Sigmoid colon (tissue), 6 donors: ENCODE measurements at regions not wholly inside any gene's neighbourhood (a gene's known extent, or its start where the extent isn't known, plus 50 kb on each side); places are given as distances from the start of the nearest gene placed in this dataset.
"Not testable (repeated sequence)": the region's sequence is repeated elsewhere in the genome, so short reads cannot be mapped to it uniquely, and the experiment has no call there.

Source experiments
- DNase-seq: peaks from one replicate; pipeline ENCODE4 v3.0.0-alpha.2; 2019
- H3K27ac ChIP-seq, 4 donors: fragments of 200-600 bp; sonication (generic); one replicate each; pipeline ENCODE4 v1.5.1; 2016 to 2019; ENCODE audit warnings: mild to moderate bottlenecking in 1 of 4
- H3K27me3 ChIP-seq, 3 donors: fragments of 200-600 bp; sonication (generic); one replicate each; pipeline ENCODE4 v1.5.1; 2019; ENCODE audit warnings: mild to moderate bottlenecking in 1 of 3
- H3K36me3 ChIP-seq, 4 donors: fragments of 200-600 bp; sonication (generic); one replicate each; pipeline ENCODE4 v1.5.1; 2016 to 2019
- H3K4me1 ChIP-seq, 4 donors: fragments of 200-600 bp; sonication (generic); one replicate each; pipeline ENCODE4 v1.5.1; 2017 to 2019
- H3K4me3 ChIP-seq, 4 donors: fragments of 200-600 bp; sonication (generic); one replicate each; pipeline ENCODE4 v1.5.1; 2017 to 2019; ENCODE audit warnings: mild to moderate bottlenecking in 2 of 4, moderate library complexity in 1 of 4
- H3K9me3 ChIP-seq, 4 donors: fragments of 200-600 bp in 3 of 4; sonication (generic) in 3 of 4; one replicate each; pipeline versions ENCODE4 v1.5.1 to v1.6.1; 2013 to 2019
- CTCF ChIP-seq, 4 experiments: fragments of 450-650 bp in 3 of 4; fragments of 200-600 bp in 1 of 4; IDR thresholded peaks; one replicate each; pipeline ENCODE4 v1.5.1; 2016 to 2019; ENCODE audit warnings: antibody characterized with exemption in 4 of 4, mild to moderate bottlenecking in 3 of 4, moderate library complexity in 2 of 4
- EP300 ChIP-seq, 4 donors: sonication (generic); formaldehyde crosslinking; IDR thresholded peaks; one replicate each; pipeline ENCODE4 v1.6.1; 2017; ENCODE audit warnings: antibody characterized with exemption in 4 of 4
- POLR2A ChIP-seq, 2 donors: fragments of 450-650 bp; IDR thresholded peaks; one replicate each; pipeline ENCODE4 v1.6.1; 2016; ENCODE audit warnings: antibody characterized with exemption in 2 of 2, mild to moderate bottlenecking in 2 of 2, moderate library complexity in 2 of 2
- POLR2AphosphoS5 ChIP-seq, 4 donors: sonication (generic); formaldehyde crosslinking; IDR thresholded peaks; one replicate each; pipeline ENCODE4 v1.6.1; 2017; ENCODE audit warnings: antibody characterized with exemption in 4 of 4
- WGBS, 2 donors: extraction: QIAGEN DNeasy Blood & Tissue Kit; methylation state at CpG; one replicate each; pipeline ENCODE4 v1.1.7; 2013; 5-methylcytosine and 5-hydroxymethylcytosine counted together
- intact Hi-C: fragments of 100-400 bp; cut with DNase I; formaldehyde crosslinking; loops from one replicate; pipeline ENCODE4 v1.15.1; 2023
- donor health status: healthy with polysubstance abuse.
- donor health status: healthy.

GRCh38 chr7:32816409-32816948, 75.1 kb downstream of the KBTBD2 start:
- 23 to 54% methylated on average over 6 of the region's 6 CpGs for WGBS, 2 donors

GRCh38 chr7:32814779-32815178, 76.8 kb downstream of the KBTBD2 start:
- intact Hi-C loops, result not testable (repeated sequence)

More at GRCh38 chr7:32816409-32816948, 75.1 kb downstream of the KBTBD2 start:
- H3K4me3 ChIP-seq, DNase-seq, H3K27ac ChIP-seq, H3K4me1 ChIP-seq, intact Hi-C loops, H3K9me3 ChIP-seq, H3K27me3 ChIP-seq, H3K36me3 ChIP-seq: not testable (repeated sequence)

GRCh38 chr7:32809871-32810270, 81.7 kb downstream of the KBTBD2 start:
- intact Hi-C loops, result no loop called here
- WGBS, 2 donors, result 95 to 99% methylated on average over 2 of the region's 2 CpGs

More at GRCh38 chr7:32814779-32815178, 76.8 kb downstream of the KBTBD2 start:
- not testable (repeated sequence) for H3K9me3 ChIP-seq, H3K36me3 ChIP-seq, DNase-seq, H3K4me1 ChIP-seq, H3K27ac ChIP-seq, H3K4me3 ChIP-seq, H3K27me3 ChIP-seq

GRCh38 chr7:32809347-32809746, 82.2 kb downstream of the KBTBD2 start:
- WGBS, 2 donors, result 92 to 95% methylated on average over 2 of the region's 2 CpGs
- Histone ChIP-seq H3K4me1 (no peaks in the 10 kb centered on the region), H3K27ac (no peak overlapping the region), H3K4me3 (no peak overlapping the region), H3K36me3 (no peaks in the 10 kb centered on the region), H3K9me3 (no peaks in the 10 kb centered on the region), H3K27me3 (no peaks in the 10 kb centered on the region)
- TF ChIP-seq POLR2A (IDR thresholded peaks at IDR 0.05) (no peak), EP300 (IDR thresholded peaks at IDR 0.05) (no peak), CTCF (IDR thresholded peaks at IDR 0.05) (no peak), POLR2AphosphoS5 (IDR thresholded peaks at IDR 0.05) (no peak)
- DNase-seq, result no peak
- intact Hi-C loops, result no loop called here

More at GRCh38 chr7:32809871-32810270, 81.7 kb downstream of the KBTBD2 start:
- no peak for DNase-seq
- H3K27me3 ChIP-seq, result no peaks in the 10 kb centered on the region
- TF ChIP-seq POLR2AphosphoS5 (IDR thresholded peaks at IDR 0.05) (no peak), CTCF (IDR thresholded peaks at IDR 0.05) (no peak), POLR2A (IDR thresholded peaks at IDR 0.05) (no peak)
- H3K4me3 ChIP-seq, result no peak overlapping the region
- no peak overlapping the region for H3K27ac ChIP-seq
- H3K9me3 ChIP-seq, result no peaks in the 10 kb centered on the region
- H3K4me1 ChIP-seq, result no peaks in the 10 kb centered on the region
- H3K36me3 ChIP-seq, result no peaks in the 10 kb centered on the region

GRCh38 chr7:32803406-32804141, 88.0 kb downstream of the KBTBD2 start:
- Histone ChIP-seq H3K36me3 (no peaks in the 10 kb centered on the region), H3K4me3 (no peak overlapping the region), H3K4me1 (no peaks in the 10 kb centered on the region), H3K27ac (no peak overlapping the region), H3K27me3 (no peaks in the 10 kb centered on the region), H3K9me3 (no peaks in the 10 kb centered on the region)
- WGBS, 2 donors, result 92 to 98% methylated on average over 1 of the region's 1 CpG
- no peak for DNase-seq
- no peak for TF ChIP-seq POLR2A (IDR thresholded peaks at IDR 0.05)
- TF ChIP-seq EP300 (IDR thresholded peaks at IDR 0.05), result no peak
- TF ChIP-seq CTCF (IDR thresholded peaks at IDR 0.05), result no peak
- no peak for TF ChIP-seq POLR2AphosphoS5 (IDR thresholded peaks at IDR 0.05)
- intact Hi-C loops, result loop anchor here (5.0 kb wide), 3 partner anchors 44 to 249 kb away; no protein-coding TSS in a partner anchor
